GM13977 (cell line): ENCODE measurements at regions not wholly inside any gene's neighbourhood (a gene's known extent, or its start where the extent isn't known, plus 50 kb on each side); places are given as distances from the start of the nearest gene placed in this dataset.

Experiments
- DNase-seq: peaks from one replicate; pipeline ENCODE4 v3.0.0; 2012; ENCODE audit warnings: low spot score
- CTCF ChIP-seq: IDR thresholded peaks from 2 replicates; pipeline ENCODE4 v1.5.1; 2012; ENCODE audit warnings: mild to moderate bottlenecking, control low read depth; ENCODE audit not compliant: insufficient read depth; ENCODE audit errors: extremely low read depth, missing control alignments
- in situ Hi-C: fragments of 300-500 bp; cut with MboI; formaldehyde crosslinking; loops from one replicate; pipeline ENCODE4 v1.12.0; 2022; ENCODE audit warnings: low sequenced_read_pairs, low pct_unique_long_range_greater_than_20kb, mixed read lengths, inconsistent platforms; ENCODE audit not compliant: unreplicated experiment

- in situ Hi-C loops: no loop called here
- TF ChIP-seq CTCF: no peak
- no peak for DNase-seq
These were observed 298.2 kb upstream of the LRRC7 start for GRCh38 chr1:69269491-69269890.

GRCh38 chr1:69271587-69272125 is 296.1 kb upstream of the LRRC7 start:
- no peak for DNase-seq
- TF ChIP-seq CTCF: no peak
- in situ Hi-C loops: no loop called here

GRCh38 chr1:69272684-69273083 is 295.0 kb upstream of the LRRC7 start:
- no peak for DNase-seq
- TF ChIP-seq CTCF: no peak
- in situ Hi-C loops: no loop called here

GRCh38 chr1:69278923-69279322 is 288.8 kb upstream of the LRRC7 start:
- no peak for DNase-seq
- no peak for TF ChIP-seq CTCF
- in situ Hi-C loops: no loop called here

- no peak for DNase-seq
- in situ Hi-C loops: no loop called here
- TF ChIP-seq CTCF: no peak
These were observed 284.2 kb upstream of the LRRC7 start for GRCh38 chr1:69283516-69283915.

GRCh38 chr1:69284508-69284907 is 283.2 kb upstream of the LRRC7 start:
- TF ChIP-seq CTCF: no peak
- in situ Hi-C loops: no loop called here
- DNase-seq: no peak

GRCh38 chr1:69288416-69288815 is 279.3 kb upstream of the LRRC7 start:
- DNase-seq: no peak
- in situ Hi-C loops: no loop called here
- no peak for TF ChIP-seq CTCF
